HK-2 (cell line): ENCODE measurements at regions not wholly inside any gene's neighbourhood (a gene's known extent, or its start where the extent isn't known, plus 50 kb on each side); places are given as distances from the start of the nearest gene placed in this dataset.
A peak's percentile ranks its signal among the peaks of the same experiment; 100 is the strongest.

ENCODE experiments used
- DNase-seq: peaks from one replicate; pipeline ENCODE4 v3.0.0-alpha.2; 2018; ENCODE audit not compliant: unreplicated experiment

DNA sequence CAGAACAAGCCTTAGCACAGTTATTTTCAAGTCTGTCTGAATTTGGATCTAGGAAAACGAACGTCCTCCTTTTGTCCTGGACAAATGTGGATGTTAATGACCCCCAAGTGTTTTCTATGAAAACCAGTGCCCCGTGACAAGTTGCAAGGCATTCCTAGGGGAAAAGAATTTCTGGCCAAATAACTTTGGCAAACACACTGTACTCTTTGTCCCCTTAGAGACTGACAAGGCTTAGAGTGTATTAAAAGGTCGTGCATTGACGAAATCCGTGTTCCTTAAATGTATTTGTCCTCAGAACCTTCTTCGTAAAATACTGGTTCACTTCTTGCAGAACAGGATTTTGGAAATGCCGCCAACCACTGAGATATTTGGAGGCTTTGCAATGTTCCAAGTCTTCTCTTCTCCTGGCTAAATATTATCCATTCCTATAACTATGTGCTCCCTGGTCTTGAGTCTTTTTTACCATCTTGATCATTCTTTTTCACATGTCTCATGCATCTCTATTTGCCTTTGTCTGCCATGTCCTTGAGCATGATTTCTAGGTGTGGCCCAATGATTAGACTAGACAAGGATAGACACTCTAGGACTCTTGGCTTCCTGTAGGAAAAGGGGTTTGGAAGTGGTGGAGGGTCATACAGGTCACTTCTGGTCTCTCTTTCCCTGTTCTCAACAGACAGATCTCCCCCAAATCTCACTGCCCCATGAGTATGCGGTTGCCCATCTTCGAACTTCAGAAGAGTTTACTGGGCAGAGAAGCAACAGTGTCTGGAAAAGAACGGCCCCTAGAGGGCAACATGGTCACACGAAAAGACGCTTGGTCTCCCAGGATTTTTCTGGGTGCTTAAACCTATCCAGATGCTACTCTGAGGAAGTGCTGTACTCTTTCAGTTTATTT is 117.5 kb downstream of the EDEM1 start:
- DNase-seq: peak; percentile 20

DNA sequence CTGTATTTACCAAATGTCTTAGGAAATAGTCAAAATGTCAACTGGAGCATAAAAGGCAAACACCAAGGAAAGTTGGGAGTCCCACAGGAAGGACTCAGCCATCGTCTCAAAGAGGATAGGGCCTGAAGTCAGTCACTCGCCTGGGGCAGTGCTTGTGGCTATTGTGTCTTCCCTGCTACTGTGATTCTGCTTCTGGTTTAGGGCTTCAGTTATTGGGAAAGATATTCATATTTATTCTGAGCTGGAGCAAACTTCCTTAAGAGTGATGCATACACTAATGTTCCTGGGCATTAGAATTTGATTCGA is 118.1 kb downstream of the EDEM1 start:
- DNase-seq: no peak

DNA sequence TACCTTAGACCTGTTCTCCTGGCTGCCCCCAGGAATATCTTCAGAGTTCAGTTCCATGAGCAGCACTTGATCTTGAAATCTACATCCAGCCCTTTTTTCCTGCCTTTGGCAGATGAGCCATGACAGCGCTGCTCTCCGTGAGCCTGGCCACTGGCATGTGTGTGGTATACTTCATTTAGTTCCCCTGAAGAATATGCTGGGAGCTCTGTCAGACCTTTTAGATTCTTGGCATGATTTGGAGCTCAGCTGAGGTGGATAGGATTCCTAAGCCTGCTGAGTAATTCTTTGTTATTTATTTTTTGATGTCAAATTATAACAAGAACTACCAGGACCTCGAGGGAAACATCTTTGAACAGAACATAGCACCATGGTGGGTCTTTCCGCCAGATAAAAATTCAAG is 121.7 kb downstream of the EDEM1 start:
- no peak for DNase-seq

DNA sequence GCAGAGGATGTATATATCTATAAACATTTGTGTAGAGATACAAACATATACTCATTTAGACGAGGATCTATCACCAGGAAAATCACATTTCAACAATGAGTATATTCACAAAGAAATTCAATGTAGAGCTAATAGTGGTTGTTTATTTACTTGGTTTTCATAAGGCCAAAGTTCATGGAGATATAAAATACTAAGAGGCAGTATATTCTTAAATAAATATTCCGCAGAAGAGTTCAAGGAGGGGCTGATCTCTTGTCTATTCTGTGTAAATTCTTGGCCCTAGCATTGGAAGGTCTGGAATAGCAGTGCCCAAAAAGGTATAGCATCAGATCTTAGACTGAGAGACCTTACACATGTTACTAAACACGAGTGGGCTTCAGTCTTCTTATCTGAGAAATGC is 122.1 kb downstream of the EDEM1 start:
- DNase-seq: no peak

DNA sequence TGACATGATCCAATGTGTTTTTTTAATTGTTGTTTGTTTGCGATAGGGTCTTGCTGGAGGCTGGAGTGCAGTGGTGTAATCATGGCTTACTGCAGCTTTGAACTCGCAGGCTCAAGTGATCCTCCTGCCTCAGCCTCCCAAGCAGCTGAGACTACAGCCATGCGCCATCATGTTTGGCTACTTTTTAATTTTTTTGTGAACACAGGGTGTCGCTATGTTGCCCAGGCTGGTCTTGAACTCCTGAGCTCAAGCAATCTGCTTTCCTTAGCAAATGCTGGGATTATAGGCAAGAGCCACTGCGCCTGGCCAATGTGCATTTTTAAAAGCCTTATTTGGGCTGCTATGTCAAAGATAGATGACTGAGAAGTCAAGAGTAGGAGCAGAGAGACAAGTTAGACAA is 123.0 kb downstream of the EDEM1 start:
- DNase-seq: no peak

DNA sequence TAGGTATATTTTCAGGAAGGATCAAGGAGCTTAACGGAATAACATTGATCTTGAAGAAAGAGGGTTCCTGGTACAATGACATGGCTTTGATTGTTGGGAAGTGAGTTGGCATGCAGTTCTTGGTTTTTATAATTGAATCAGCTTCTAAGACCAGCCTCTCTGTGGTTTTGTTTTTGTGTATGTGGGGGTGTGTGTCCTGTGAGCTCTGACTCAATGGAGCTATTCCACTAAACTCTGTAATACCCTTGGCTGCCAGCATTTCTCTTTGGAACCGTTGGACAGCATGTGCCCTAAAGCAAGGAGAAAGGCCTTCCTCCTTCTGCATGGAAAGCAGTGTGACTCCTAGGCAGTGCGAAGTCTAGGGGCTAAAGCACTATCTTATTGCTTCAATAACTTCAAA is 124.8 kb downstream of the EDEM1 start:
- no peak for DNase-seq

DNA sequence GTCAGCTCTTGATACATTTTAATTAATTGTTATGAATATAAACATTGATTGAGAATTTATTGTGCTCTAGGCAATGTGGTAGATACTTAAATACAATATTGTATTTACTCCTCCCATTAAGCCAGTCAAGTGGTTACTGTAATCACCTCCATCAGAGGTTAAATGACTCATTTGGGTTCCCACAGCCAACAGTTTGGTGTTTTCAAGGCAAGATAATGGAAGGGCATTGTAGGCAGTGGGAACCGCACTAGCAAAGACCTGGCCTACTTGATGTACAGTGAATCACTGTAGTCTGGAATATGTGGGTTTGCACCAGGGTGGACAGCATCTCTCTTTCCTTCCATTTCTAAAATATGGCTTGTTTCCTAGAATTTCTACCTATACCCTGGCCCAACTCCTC is 127.4 kb downstream of the EDEM1 start:
- DNase-seq: no peak

DNA sequence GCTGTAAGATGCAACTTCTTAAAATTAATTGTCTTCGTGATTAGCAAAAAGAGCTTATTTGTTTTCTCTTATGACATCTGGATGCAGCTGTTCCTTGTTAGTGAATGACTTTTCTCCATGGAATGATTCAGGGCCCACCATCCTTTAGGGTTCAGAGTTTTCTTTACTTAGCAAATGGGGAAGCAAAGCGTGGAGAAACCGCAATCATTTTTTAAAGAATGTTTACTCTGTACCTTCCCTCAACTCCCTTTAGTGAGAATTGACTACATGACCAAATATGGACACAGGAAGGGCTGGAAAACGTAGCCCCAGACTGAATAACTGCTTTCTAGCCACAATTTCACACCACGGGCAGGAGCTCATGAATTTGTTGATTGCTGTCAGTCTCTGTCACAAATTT is 130.1 kb downstream of the EDEM1 start:
- no peak for DNase-seq

DNA sequence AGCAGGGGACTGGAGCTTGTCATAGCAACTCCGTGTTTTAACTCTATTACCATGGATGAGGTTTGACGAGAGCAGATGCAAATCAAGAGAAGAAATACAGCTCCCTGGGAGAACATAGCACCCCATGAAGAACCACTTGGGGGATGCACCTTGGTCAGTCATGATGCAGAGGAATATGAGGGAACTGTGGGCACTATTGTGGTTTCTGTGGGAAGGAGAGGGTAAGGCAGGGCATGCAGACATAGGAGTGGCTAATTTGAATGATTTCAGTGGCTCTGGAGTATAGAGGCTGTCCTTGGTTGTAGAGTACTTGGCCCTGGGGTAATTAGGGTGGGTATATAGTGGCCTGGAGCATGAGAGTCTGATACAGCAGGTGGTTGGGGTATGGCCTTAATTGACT is 131.9 kb downstream of the EDEM1 start:
- DNase-seq: no peak

DNA sequence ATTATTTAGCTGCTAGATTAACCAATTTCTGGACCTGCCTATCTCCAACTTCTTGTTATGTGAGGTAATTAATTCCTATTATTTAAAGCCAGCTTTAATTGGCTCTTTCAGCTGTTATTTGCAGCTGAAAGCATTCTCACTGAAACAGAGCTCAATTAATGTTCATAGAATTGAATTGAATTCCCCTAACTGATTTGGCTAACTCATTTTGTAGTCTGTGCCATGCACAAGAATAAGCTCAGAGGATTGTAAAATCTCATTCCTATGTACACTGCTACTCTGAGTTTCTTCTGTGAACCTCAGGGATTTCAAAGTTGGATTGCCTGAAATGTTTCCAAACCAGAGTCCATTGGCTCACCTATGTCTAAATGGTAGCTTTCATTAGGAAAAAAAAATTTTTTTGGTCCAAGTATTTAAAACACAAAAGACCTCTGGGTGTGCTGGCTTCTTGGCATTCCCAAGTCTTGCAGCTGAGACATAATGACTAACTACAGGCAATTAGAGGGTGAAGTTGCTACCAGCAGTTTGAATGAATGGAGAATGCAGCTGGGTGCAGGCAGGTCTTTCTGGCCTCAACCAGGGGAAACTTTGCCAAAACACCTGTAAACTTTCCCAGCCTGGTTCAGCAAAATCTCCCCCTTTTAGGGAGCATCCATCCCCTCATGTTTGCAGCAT is 134.3 kb downstream of the EDEM1 start:
- no peak for DNase-seq

DNA sequence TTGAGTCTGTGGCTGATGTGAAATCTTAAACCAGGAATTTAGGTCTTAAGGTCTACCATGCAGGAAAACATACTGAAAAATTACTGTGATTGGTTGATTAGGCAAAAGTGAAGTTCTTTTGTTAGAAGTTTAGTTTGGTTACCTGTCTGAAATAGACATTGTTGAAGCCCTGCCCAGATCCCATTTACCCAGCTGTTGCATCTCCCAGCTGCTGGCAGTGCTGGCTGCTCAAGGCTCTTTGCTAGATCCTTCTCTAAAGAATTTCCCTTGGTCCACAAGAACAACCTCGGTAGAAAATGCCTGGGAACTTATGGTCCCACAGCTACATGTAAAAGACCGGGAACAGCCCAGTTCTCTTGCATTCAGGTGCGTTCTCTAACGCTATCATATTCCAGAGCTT is 137.3 kb downstream of the EDEM1 start:
- DNase-seq: no peak

DNA sequence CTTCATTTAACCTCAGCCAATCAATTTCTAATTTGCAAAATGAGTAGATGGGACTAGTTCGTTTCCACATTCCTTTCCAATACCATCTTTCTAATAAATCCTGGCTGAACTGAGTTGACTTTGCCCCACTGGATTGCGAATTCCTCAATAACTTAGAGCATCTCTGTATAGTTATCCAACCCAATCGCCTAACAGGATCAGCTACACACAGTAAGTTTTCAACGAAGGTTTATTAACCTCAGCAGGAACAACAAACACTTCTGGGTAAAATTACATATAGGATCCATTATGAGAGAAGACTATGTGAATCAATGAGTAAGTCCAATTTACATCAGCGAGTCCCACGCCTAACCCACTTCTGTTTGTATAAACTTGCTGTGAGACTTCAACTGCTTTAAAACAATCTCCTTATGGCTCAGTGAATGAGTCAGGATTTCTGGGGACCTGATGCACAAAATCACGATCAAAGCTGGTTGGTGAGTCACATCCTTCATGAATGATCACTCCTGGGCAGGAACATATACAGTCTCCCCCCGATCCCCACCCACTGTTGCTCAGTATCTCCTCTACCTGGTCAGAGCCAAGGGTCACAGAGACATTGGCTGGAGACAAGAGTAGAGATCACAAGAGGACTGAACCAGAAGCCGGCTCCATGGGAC is 142.8 kb downstream of the EDEM1 start:
- no peak for DNase-seq

DNA sequence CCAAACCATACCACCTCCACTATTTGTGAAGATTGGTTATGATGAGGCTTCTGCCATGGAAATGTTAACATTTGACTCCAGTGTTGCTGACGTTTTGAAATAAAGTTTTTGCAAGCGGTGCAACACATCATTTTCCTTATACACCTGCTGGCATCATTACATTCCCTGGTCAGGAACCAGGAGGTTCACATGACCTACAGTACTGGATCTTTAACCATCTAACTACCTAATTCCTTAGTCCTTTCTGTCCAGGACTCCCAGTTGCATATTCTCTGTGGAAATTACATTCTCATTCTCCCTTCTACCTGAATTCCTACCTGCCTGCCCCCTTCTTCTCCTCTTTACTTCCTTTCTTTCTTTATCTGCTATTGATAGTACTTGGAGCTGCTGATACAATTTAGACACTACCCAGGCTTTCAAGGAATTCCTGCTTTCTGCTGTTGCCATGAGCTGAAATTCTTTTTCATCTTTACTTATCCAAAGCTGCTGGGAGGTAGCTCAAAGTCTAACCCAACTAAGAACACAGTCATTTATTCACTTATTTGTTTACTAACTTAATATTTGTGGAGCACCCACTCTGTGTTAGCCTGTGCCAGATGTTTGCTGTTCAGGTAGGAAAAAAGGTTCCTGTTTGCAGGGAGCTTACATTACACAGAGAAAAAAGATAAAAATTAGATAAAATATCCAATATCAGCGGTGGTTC is 144.2 kb downstream of the EDEM1 start:
- no peak for DNase-seq

DNA sequence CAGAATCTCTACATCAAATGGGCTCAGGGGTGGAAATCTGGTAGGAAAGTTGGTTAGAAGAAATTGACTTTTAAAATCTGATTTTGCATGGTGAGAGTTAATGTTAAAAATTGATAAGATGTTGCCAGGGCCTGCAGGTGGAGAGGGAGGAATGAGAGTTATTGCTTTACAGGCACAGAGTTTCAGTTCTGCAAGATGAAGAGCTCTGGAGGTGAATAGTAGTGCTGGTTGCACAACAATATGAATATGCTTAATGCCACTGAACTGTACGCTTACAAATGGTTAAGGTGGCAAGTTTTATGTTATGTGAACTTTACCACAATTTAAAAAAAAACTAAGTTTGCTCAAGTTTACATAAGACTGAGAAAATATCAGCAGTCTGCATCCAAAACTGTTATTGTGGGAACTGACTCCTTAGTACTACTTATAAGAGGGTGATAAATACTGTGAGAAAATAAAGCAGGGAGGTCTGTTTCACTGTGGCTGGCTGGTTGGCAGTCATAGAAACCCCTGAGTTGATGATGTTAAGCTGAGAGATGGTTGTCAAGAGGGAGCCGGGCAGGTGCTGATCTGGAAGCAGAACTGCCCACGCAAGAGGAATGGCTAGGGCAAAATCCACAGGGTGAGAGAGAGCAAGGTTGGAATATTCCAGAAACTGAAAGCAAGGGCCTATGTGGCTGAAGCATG is 144.9 kb downstream of the EDEM1 start:
- no peak for DNase-seq

DNA sequence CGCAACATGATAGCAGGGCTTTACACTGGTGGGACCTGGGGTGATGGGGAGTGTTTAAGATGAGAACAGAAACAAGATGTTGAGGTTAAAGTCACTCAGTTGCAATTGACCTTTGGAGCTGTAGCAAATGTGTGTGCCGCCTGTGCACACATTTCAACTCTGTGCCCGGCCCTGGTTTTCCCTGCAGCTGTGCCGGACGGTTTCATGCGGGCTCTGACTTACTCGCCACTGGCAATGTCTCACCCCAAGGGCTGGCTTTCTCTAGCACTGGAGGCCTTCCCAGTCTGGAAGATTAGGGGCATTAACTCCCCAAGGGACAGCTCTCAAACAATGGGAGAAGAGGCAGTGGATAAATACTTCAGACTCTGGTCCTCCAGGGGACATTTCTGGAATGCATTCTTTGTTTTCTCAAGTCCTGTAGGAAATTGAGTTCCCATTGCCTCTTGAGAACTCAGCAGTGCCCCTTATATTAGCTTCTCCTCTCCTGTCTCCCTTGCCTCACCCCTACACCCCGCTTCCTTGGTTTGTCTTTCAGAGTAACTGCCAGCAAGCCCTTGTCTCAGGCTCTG is 152.5 kb downstream of the EDEM1 start:
- DNase-seq: no peak

DNA sequence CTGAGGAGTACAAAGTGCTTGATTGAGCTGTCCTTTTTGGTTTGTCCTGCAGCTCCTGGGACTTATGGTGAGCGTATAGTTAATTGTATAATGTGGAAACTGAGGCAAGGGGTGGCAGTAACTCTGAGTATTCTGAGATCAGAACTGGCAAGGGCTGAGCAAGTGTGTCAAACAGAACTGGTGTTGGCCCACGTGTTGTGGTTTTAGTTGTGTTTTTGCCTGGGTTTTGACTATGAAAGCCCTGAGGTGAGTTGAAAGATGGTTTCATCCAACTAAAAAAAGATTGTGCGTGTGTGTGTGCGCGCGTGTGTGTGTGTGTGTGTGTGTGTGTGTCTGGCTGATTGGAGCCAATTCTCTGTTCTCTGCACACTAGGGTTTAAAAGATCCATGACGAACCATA is 154.1 kb downstream of the EDEM1 start:
- DNase-seq: no peak

DNA sequence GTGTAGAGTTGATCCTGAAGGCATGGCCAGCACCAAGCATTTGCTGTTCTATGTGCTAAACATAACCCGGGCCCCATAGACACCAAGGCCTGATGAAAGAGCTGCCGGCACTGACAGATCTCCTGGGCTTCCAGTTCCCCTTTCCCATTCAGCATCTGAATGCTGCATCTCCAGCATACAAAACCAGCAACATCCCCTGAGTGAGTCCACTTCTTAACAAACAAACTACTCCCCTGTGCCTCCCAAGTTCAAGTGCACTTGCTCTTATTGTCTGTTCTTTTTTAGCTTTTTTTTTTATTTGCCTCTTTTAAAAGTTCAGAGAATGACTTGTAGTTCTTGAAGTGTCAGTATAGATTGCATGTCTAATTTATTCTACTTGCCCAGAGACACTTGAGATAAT is 156.0 kb downstream of the EDEM1 start:
- no peak for DNase-seq

DNA sequence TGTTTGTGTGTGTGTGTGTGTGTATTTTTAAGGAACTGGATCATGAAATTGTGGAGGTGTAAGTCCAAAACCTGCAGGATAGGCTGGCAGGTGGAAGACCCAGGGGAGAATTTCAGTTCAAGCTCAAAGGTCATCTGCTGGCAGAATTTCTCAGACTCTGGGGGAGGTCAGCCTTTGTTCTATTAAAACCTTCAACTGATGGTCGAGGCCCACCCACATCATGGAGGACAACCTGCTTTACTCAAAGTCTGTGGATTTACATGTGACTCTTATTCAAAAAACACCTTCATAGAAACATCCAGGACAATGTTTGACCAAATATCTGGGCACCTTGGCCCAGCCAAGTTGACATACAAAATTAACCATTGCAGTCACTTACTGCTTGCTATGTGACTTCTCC is 157.2 kb downstream of the EDEM1 start:
- DNase-seq: no peak

DNA sequence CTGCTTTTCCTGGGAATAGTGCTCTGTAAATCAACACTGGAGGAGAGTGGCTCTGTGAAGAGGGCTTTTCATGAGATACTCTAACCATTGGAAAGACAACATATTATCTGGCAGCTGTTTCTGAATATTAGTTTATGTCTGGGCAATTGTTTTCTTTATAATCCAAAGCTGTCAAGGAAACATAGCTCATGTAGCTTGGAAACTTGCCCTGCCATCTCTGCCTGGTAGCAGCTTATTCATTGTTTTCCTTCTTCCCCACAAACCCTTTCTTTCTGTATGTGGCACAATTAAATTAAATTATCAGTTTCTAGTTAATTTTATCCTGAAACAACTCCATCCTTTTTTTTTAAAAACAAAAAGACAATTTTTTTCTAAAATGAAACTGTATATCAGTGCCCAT is 160.0 kb downstream of the EDEM1 start:
- DNase-seq: no peak

DNA sequence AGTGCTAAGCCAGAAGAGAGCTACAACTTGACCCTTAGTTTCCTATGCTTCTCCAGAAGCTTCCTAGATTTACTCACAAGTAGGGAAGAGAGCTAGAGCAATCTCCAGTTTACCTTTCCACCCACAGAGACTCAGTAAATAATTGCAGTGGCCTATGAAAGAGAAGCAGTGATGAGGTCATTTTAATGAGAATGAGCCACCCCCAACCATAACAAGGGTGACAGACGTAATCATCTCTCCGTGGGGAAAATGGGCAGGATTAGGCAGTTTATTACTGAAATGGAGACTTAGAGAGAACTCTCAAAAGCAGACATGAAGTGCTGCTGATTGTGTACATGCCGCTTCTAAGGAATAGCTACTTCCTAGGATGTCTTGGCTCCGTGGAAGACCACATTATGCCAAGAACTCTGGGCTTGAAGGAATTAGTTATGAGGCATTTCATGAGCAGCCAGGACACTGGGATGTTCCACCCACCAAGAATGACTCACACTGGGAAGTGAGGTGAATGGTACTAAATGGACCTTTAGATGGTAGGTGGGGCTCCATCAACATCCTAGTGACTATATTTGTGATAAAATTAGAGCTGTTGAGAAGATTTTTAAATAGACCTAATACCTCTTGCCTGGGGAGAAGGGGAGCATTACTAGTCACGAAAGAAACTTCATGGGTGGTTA is 160.9 kb downstream of the EDEM1 start:
- no peak for DNase-seq

DNA sequence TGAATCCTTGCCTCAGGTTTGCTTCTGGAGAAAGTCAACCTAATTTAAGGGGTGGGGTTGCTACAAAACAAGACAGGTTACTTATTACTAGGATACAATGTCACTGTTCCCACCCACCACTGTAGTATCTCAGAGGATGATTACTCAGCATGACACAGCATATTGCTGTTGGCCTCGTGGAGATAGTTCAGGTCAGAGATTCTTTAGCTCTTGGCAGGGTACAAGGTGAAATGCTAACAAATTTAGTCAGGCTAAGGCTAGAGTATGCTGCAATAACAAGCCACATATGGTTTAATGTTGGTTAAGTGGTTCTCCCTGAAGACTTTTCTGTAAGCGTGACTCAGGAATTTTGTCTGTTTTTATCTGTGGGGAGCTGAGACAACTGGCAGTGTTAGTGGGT is 161.8 kb downstream of the EDEM1 start:
- DNase-seq: no peak
